Left renal pelvis (tissue), 4 donors: ENCODE measurements at regions not wholly inside any gene's neighbourhood (a gene's known extent, or its start where the extent isn't known, plus 50 kb on each side); places are given as distances from the start of the nearest gene placed in this dataset.
"Not testable (repeated sequence)": the region's sequence is repeated elsewhere in the genome, so short reads cannot be mapped to it uniquely, and the experiment has no call there.

Experiments
- DNase-seq, 4 donors: peaks; one replicate each; pipeline ENCODE4 v3.0.0-alpha.2; 2013; ENCODE audit warnings: low read depth in 4 of 4, low spot score in 3 of 4

DNA sequence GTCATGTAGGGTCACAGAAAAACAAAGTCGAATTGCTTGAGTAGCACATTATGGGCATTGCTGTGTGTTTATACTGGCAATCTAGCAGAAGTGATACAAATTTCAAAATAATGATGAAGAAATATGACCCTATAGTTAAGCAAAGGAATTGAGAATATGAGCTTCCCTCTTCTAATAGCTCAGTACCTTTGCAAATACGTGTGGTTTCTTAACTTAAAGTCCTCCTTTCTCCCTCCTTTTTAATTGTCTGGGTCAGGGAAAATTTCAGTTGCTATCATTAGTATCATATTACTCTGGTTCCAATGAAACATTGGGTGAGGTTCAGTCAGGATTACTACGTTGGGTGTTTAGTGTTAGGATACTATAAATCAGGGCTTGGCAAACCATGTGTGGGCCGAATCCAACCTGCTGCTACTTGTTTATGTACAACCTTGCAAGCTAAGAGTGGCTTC is 166.8 kb upstream of the CARMIL1 start:
- DNase-seq = no peak

DNA sequence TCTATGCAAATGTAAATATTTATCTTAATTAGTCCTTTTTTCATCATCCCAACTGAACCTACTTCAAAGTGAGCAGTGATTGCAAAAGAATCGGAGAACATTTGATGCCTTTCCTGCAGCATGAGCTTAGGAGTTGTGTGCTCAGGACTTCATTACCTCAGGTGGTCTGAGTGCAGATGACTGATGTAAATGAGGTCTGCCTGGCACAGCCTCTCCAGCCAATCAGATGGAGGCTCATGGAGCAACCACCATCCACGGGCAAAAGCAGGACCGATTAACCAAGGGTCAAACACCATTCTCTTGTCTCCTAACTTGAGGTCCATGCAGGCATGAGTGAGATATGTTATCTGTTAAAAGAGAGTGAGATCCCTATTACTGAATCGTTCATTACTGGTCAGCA is 165.7 kb upstream of the CARMIL1 start:
- no peak for DNase-seq

DNA sequence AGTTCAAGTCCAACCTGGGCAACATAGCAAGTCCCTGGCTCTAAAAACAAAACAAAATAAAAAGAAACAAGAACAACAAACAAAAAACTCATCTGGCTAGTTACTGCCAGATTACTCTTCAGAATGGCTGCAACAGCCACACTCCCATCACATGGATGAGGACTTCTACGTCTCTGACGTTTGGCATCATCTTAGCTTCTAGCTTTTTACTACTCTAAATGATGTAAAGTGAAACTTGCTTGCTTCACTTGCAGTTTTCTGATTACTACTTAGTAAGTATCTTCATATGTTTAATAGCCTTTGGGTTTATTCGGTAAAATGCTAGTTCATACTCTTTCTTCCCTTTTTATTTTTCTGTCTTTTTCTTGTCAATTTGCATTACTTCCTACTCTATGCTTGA is 161.1 kb upstream of the CARMIL1 start:
- no peak for DNase-seq

DNA sequence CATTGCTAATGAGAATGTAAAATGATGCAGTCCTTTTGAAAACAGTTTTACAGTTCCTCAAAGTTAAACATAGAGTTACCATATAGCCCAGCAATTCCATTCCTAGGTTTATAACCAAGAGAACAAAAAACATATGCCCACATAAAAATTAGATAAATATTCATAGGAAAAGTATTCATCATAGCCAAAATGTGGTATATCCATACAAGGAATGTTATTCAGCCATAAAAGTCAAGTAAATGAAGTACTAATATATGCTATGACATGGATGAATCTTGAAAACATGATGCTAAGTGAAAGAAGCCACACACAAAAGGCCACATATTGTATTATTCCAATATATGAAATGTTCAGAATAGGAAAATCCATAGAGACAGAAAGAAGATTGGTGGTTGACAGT is 158.0 kb upstream of the CARMIL1 start:
- DNase-seq = no peak

DNA sequence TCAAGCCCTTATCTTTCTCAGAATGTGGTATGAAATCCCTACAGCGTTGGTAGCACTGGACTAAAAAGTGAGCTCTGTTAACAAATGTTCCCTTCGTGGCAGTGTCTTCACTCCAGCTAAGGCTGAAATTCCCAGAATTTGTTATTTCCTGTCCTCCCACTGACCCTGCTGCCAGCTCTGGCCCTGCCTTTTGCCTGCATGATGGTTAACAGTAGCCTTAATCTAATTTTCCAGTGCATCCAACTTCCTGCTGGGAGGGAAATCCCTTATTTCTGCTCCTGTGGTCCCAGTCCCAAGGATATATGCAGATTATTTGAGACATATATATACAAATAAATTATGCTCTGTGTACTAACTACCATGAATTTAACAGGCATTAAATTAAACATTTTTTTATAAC is 157.2 kb upstream of the CARMIL1 start:
- DNase-seq = no peak

DNA sequence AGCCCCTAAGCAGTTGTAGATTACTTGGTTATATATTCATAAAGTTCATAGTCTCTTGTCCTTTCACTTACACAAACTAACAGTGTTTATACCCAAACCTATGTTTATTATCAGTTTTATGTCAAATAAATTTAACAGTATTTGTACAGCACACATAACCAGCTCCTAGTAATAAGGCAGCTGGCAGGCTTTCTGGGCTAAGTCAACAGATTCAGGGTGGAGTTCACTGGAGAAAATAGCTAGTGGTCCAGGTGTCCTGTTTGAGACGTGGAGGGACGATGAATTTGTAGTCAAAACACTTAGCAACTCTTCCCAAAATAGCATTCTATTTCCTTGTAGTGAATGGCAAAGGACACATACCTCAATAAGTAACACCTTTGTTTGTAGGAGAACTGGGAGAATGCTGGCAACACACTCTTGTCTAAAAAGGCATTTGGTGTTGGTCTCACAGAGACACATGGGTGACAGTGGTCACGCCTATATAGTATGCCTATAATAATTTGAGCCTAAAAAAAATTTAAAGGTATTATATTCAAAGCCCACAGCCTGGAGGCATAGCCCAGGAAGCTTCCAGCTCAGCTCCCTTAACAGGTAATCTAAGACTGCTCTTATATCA is 156.4 kb upstream of the CARMIL1 start:
- no peak for DNase-seq

DNA sequence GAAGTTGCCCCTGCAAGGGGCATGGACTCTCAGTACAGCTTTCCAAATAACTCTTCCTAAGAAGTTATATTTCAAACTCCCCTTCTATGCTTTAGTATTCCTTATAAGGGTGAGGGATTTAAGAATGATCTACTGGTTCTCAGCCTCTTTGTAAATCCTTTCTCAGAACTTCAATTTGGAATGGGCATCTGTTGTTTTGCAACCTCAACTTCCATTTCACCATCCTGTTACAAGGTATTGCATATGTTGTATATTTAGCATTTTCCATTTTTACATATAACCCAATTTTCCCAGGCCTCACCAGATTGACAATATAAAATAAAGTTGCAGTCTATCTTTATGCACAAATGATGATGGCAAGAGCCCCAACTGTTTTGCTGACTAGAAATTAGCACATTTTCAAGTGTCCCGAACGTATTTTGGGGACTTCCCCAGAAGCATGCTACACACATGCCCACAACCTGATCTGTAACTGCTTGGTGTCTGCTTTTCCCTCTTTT is 154.9 kb upstream of the CARMIL1 start:
- no peak for DNase-seq

DNA sequence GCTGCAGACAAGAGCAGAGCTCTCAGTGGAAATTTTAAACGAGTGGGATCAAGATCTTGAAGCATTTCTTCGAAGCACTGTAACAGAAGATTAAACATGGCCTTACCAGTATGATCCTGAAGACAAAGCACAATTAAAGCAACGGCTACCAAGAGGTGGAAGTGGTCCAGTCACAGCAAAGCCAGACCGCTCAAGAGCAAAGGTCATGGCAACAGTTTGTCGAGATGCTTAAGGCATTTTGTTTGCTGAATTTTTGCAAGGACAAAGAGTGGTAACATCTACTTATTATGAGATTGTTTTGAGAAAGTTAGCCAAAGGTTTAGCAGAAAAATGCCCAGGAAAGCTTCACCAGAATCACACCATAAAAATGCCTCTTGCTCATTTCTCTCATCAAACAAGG is 153.4 kb upstream of the CARMIL1 start:
- DNase-seq = no peak

DNA sequence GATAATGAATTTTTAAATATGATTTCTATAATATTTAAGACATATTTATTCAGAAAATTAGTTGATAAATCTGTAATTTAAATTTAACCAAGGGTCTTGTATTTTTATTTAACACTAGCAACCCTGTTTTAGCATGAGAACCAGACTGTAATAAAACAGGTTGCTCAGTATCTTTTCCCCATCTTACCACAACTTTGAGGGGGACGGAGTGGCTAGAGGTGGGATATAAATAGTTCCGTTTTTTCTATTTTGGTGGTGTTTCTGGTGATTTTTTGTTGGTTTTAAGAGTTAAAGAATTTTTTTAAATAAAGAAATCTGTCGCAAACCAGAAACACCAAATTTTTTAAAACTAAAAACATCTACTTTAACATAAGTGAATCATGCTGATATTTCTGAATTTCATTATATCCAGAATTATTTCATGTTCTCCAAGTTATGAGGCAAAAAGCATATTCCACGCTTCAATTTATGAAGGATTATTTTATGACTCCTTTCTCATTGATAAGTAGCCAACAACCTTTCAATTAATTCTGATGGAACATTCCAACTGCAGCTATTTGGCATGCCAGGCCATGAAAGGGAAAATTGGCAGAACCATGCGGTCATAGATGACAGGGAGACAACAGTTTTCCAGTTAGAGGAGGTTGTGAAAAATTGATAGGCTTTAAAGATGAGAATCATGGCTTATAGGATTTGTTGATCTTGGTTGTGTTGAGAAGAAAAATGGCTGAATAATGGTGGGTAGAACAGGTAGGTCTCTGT is 151.9 kb upstream of the CARMIL1 start:
- DNase-seq = no peak

DNA sequence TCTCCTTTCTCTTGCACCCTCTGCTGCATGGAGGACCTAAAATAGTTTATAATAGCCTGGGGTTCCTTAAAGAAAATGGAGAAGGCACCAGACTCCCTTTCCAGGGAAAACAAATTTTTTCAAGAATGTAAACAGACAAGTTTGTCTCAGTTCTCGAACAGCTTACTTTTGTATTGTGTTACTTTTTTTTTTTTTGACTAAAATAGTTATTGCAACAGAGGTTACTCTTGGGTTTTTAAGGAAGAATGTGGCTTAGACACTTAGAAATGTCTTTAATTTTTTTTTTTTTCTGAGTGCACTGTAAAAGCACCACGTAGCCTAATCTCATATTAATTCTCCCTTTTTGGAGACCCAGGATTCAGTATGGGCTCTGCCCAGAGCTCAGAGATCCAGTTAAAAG is 148.7 kb upstream of the CARMIL1 start:
- no peak for DNase-seq

DNA sequence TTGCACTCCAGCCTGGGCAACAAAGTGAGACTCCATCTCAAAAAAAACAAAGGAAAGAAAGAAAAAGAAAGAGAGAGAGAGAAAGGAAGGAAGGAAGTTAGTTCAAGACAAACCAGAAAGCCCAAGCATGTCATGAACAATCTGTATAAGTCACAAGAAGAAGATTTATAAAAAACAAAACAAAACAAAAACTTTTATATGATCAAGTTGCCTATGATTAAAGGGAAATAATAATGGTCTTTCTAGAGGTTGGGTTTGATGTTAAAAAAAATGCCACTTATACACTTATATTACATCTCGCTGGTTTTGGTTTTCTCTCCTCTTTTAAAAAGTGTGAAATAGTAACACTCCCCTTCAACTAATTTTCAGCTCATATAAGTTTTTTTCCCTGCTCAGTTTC is 146.2 kb upstream of the CARMIL1 start:
- no peak for DNase-seq

DNA sequence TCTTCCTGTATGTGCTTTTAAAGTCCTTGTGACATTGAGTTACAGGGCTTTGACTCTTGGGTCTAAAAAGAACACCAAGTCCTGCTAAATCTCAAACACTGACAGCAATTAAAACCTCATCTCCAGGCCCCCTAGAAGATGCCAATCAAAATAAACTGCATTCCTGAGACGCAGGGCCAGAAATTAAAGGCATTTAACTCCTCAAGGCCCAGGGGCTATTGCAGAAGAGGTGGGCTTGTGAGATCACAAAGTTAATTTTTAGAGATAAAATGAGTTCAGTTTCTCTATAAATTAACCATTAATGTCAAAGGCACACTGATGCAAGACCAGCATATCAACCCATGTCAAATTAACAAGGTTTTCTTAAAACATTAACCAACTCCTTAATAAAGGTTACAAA is 145.6 kb upstream of the CARMIL1 start:
- peak in 1 of 4 donors; percentile 18 for DNase-seq

DNA sequence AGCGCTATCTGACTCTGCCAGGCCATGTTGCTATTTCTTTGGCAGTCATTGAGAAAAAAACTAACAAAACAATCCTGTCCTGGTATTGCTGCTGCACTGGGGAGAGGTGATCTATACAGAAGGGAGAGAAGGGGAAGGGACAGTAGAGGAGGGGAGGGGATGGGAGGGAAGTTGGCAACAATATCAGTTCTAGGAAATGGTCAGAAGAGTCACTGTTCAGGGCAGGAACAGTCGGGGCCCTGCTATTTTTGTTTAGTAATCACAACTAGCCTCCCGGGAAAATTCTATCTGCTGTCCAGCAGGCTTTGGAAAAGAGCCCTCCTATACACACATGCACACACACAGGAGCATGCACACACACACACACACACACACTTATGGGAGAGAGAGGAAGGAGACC is 142.3 kb upstream of the CARMIL1 start:
- no peak for DNase-seq

DNA sequence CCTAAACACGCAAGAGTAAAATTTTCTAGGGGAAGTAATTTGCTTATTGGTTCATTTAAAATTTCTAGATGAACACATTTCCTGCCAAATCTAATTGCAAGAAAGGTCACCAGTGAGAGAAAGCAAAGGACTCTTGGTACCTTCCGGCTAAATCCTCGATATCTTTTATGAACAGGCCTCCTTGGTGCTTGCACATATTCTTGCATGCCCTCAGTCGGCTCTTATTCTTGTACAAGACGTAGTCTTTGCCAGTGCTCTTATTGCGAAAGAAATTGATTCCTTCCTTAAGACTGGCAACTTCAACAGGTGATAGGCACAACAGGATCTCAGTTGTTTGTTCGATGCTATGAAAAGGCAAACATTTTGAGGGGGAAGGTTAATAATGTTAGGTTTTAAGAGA is 141.7 kb upstream of the CARMIL1 start:
- no peak for DNase-seq

DNA sequence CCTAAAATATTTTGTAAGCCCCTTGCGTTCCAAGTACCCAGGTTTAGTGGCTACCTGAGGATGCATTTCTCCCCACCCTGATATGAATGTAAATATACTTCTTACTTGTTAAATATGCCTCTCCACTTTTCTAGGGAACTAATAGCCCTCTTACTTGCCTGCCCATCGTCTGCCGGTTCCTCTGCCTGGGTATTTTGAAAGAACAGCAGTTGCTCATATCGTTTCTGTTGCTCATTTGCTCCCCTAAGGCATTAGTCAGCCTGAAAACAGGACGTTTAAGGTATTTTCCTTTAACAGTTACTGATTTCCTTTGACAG is 141.3 kb upstream of the CARMIL1 start:
- DNase-seq = no peak

DNA sequence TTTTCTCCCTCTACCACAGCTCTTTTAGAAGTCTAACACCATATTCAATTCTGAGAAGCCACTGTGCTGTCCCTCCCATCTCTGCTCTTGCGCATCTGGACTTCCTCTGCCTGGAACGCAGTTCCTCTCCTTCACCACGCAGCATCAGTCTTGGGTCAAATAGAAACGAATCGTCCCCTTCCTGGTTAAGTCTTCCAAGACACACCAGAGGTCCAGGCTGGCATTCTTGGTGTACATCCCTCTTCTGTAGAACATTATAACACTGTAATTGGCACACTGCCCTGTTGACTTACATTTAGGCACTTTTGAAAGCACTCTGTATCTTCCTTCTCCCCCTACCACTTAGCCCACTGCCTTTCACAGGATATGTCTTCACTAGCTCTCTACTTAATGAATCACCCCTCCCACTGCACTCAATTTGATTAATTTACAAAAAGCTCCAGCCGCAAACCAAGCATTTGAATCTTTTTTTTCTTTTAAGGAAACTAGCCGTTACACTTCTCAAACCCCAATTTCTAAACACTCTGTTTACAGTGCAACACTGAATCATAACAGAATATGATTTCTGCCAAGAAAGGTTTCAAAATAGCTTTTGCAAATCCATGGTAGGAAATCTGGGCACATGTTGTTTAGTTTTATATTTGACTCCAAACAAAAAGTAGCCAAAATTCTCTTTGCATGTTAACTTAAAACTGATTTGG is 140.8 kb upstream of the CARMIL1 start:
- DNase-seq = peak in 1 of 4 donors; percentile 8

DNA sequence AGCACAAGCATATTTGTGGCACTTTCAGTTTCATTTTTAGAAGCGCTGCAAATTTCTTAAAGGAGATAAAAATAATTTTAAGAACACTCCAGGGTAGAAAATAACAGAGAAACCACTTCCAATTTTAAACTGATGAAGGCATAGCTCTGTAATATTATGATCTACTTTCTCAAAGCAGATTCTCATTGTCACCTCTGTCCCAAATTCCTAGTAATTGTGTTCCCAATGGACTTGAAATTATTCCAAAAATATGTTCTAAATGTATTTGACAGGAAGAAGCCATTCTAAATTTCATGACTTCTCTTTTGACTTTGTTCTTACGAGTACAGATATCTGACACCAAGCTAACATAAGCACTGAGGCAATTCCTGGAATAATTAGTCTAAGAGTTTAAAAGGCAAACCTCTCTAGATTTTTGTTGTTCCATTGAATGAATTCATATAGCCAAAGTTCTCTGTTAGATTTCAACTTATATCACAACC is 140.2 kb upstream of the CARMIL1 start:
- no peak for DNase-seq

DNA sequence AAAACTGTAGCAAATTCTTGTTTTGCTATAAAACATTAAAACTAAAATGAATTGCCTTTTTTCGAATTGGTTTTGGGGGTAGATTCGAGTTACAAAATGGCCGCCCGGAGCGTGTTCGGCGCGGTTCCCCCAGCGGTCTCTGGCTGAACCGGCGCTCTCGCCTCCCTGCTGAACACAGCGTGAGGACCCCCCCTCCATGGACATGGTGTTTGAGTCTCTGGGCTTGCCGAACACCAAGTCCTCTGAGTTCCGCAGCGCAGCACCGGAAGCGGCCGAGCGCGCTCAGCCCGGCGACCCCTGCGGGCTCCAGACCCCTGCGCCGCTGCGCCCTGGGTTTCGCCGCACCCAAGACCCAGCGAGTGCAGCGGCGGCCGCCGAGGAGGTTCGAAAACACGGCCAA is 139.6 kb upstream of the CARMIL1 start:
- not testable (repeated sequence) for DNase-seq

DNA sequence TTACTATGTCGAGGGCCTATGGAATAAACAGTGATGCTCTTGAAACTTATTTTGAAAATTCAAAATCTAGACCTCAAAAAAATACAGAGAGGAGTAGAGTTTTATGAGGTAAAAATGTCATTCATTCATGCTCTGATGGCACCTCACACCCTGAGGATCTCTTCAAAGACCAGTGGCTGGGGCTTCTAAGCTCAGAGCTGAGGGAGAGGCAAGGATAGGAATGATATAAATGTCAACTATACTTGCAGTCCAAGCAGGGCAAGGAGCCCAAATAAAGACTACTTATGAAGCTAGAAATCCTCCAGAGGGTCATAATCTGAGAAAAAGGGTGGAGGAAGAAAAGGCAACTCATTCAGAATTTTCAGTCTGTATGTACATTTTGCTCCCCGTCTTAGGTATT is 136.7 kb upstream of the CARMIL1 start:
- no peak for DNase-seq

DNA sequence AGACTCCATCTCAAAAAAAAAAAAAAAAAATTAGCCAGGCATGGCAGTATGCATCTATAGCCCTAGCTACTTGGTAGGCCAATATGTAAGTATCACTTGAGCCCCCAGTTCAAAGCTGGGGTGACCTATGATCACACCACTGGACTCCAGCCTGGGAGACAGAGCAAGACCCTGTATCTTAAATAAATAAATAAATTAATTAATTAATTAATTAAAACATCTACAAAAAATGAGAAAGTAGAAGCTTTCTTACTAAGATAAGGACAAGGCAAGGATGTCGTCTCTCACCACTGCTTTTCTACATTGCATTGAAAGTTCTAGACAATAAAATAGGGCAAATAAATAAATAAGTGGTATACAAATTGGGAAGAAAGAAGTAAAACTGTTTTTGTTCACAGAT is 134.3 kb upstream of the CARMIL1 start:
- no peak for DNase-seq

DNA sequence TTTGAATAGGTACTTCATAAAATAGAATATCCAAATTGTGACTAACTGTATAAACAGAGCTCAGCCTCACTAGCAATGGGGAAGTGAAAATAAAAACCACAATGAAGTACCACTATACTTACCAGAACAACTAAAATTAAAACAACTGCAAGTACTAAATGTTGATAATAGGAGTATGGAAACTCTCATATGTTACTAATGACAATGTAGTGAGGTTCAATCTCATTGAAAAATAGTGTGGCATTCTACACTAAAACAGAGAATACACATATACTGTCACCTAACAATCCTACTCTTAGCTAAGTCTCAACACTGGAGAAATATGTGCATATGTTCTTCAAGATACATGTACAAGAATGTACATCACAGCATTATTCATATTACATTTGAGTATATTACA is 132.0 kb upstream of the CARMIL1 start:
- DNase-seq = no peak

DNA sequence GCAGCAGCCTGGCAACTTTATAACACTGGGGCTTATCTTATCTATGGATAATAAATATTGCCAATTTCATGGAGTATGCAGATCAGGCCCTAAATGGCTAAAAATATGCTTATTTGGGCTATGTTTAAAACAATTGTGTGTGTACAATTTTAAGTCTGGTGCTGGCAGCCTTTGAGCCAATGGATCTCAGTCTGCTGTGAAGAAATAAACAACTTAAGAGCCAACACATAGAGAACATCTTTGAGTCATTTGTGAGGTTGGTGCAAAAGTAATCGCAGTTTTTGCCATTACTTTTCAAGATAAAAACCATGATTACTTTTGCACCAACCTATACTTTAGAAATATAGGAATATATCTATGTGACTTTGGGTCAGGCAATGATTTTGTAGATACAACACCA is 129.1 kb upstream of the CARMIL1 start:
- no peak for DNase-seq
